ENCODE measurements at regions not wholly inside any gene's neighbourhood (a gene's known extent, or its start where the extent isn't known, plus 50 kb on each side); places are given as distances from the start of the nearest gene placed in this dataset.

GRCh38 chr2:177014946-177015345 is 197.6 kb upstream of the HNRNPA3 start:
- H3K9ac ChIP-seq (ENCODE audit: low read depth in 1 of 2, low read length in 2 of 2): no peak overlapping the region
- TF ChIP-seq EGR1 (IDR thresholded peaks at IDR 0.05; ENCODE audit: low read depth in 2 of 2): no peak
- TF ChIP-seq ZBTB33 (IDR thresholded peaks at IDR 0.05): no peak
- TF ChIP-seq RXRA (IDR thresholded peaks at IDR 0.05): no peak
- TF ChIP-seq YY1 (IDR thresholded peaks at IDR 0.05): no peak
- no peak for TF ChIP-seq HNF4A (conservative IDR thresholded peaks at IDR 0.05)
- TF ChIP-seq MAX (IDR thresholded peaks at IDR 0.05): no peak
- TF ChIP-seq RAD21 (IDR thresholded peaks at IDR 0.05): no peak
- no peak for TF ChIP-seq CTCF (IDR thresholded peaks at IDR 0.05; ENCODE audit: low read depth, low read length, missing input control)
- no peak for TF ChIP-seq REST (IDR thresholded peaks at IDR 0.05)
- TF ChIP-seq ATF3 (IDR thresholded peaks at IDR 0.05): no peak
- no peak for TF ChIP-seq TAF1 (conservative IDR thresholded peaks at IDR 0.05)
- no peak for TF ChIP-seq FOXA2 (IDR thresholded peaks at IDR 0.05)
- TF ChIP-seq JUND (IDR thresholded peaks at IDR 0.05): no peak
- no peak for TF ChIP-seq GABPA (IDR thresholded peaks at IDR 0.05 in 1 of 2, conservative IDR thresholded peaks at IDR 0.05 in 1 of 2)
- TF ChIP-seq FOXA1 (IDR thresholded peaks at IDR 0.05): no peak
- TF ChIP-seq SP1 (IDR thresholded peaks at IDR 0.05): no peak
- TF ChIP-seq NR2F2 (IDR thresholded peaks at IDR 0.05): no peak
- H3K4me1 ChIP-seq (ENCODE audit: control insufficient read depth in 4 of 4, insufficient read depth in 4 of 4, low read length in 3 of 4): no peaks in the 10 kb centered on the region
- H3K36me3 ChIP-seq (ENCODE audit: control insufficient read depth in 4 of 4, insufficient read depth in 3 of 4, low read depth in 1 of 4, low read length in 3 of 4): no peaks in the 10 kb centered on the region
- H3K27me3 ChIP-seq (ENCODE audit: control insufficient read depth in 4 of 4, insufficient read depth in 4 of 4, low read length in 3 of 4): peaks cover 0 to 4% (median 2%) of the 10 kb centered on the region in 4 donors
- H3K9me3 ChIP-seq (ENCODE audit: control insufficient read depth in 4 of 4, low read length in 3 of 4): no peaks in the 10 kb centered on the region
- H3K27ac ChIP-seq (ENCODE audit: low read depth in 1 of 2, low read length in 2 of 2): no peak overlapping the region
- DNase-seq (ENCODE audit: low spot score): no peak
- H3K4me3 ChIP-seq (ENCODE audit: low read depth in 1 of 3, low read length in 3 of 3): no peak overlapping the region
